Esophagus squamous epithelium (tissue), 5 donors: ENCODE measurements at regions not wholly inside any gene's neighbourhood (a gene's known extent, or its start where the extent isn't known, plus 50 kb on each side); places are given as distances from the start of the nearest gene placed in this dataset.

Experiments used
- DNase-seq: peaks from one replicate; lab custom pipeline; 2025; lab: John Stamatoyannopoulos, UW
- H3K27ac ChIP-seq, 4 donors: fragments of 200-600 bp; sonication (generic); one replicate each; pipeline ENCODE4 v1.5.1; 2016 to 2019; ENCODE audit warnings: mild to moderate bottlenecking in 1 of 4
- H3K27me3 ChIP-seq, 4 donors: fragments of 200-600 bp; sonication (generic); 1 replicate in 3 of 4; 2 replicates in 1 of 4; pipeline versions ENCODE4 v1.5.1 to v1.6.0; 2017 to 2021; ENCODE audit warnings: antibody characterized with exemption in 1 of 4
- H3K36me3 ChIP-seq, 3 donors: fragments of 200-600 bp; sonication (generic); one replicate each; pipeline ENCODE4 v1.5.1; 2016 to 2019
- H3K4me1 ChIP-seq, 3 donors: fragments of 200-600 bp; sonication (generic); one replicate each; pipeline ENCODE4 v1.5.1; 2017 to 2019
- H3K4me3 ChIP-seq, 4 donors: fragments of 200-600 bp; sonication (generic); 1 replicate in 3 of 4; 2 replicates in 1 of 4; pipeline ENCODE4 v1.5.1; 2016 to 2019; ENCODE audit warnings: mild to moderate bottlenecking in 2 of 4, moderate library complexity in 1 of 4
- H3K9me3 ChIP-seq, 3 donors: fragments of 200-600 bp; sonication (generic); one replicate each; pipeline ENCODE4 v1.5.1; 2016 to 2019
- CTCF ChIP-seq, 6 experiments: fragments of 450-650 bp in 4 of 6; fragments of 200-600 bp in 2 of 6; sonication (generic) in 2 of 6; IDR thresholded peaks; one replicate each; pipeline ENCODE4 v1.5.1; 2016 to 2019; ENCODE audit warnings: antibody characterized with exemption in 6 of 6, mild to moderate bottlenecking in 4 of 6, moderate library complexity in 4 of 6
- POLR2A ChIP-seq, 4 donors: fragments of 450-650 bp; IDR thresholded peaks; one replicate each; pipeline ENCODE4 v1.6.1; 2017; ENCODE audit warnings: antibody characterized with exemption in 4 of 4, mild to moderate bottlenecking in 4 of 4, moderate library complexity in 3 of 4
- WGBS, 2 donors: methylation state at CpG; one replicate each; pipeline ENCODE4 v1.1.5; 2018; 5-methylcytosine and 5-hydroxymethylcytosine counted together
- intact Hi-C: fragments of 100-400 bp; cut with DNase I; formaldehyde crosslinking; loops from one replicate; pipeline ENCODE4 v1.15.0; 2022
- donor health status: DM: yes; HTN: yes; CAD: no.

GRCh38 chr1:163826500-163826899 is 504.7 kb downstream of the NUF2 start:
- H3K9me3 ChIP-seq = no peaks in the 10 kb centered on the region
- no peak overlapping the region for H3K4me3 ChIP-seq
- intact Hi-C loops = no loop called here
- 87 to 88% methylated on average over 3 of the region's 3 CpGs for WGBS, 2 donors
- H3K27me3 ChIP-seq = no peaks in the 10 kb centered on the region
- H3K36me3 ChIP-seq = no peaks in the 10 kb centered on the region
- DNase-seq = no peak
- no peak overlapping the region for H3K27ac ChIP-seq
- no peak for TF ChIP-seq POLR2A (IDR thresholded peaks at IDR 0.05)
- no peak for TF ChIP-seq CTCF (IDR thresholded peaks at IDR 0.05)
- no peaks in the 10 kb centered on the region for H3K4me1 ChIP-seq

GRCh38 chr1:163834778-163835177 is 513.0 kb downstream of the NUF2 start:
- no peak for DNase-seq
- WGBS, 2 donors = 83 to 97% methylated on average over 2 of the region's 2 CpGs
- TF ChIP-seq POLR2A (IDR thresholded peaks at IDR 0.05) = no peak
- TF ChIP-seq CTCF (IDR thresholded peaks at IDR 0.05) = no peak
- Histone ChIP-seq H3K27me3 (no peaks in the 10 kb centered on the region), H3K4me1 (no peaks in the 10 kb centered on the region), H3K9me3 (no peaks in the 10 kb centered on the region), H3K36me3 (no peaks in the 10 kb centered on the region), H3K4me3 (no peak overlapping the region), H3K27ac (no peak overlapping the region)
- intact Hi-C loops = no loop called here

- Histone ChIP-seq H3K9me3 (no peaks in the 10 kb centered on the region), H3K27ac (no peak overlapping the region), H3K27me3 (no peaks in the 10 kb centered on the region), H3K4me3 (no peak overlapping the region), H3K4me1 (no peaks in the 10 kb centered on the region), H3K36me3 (no peaks in the 10 kb centered on the region)
- 50 to 70% methylated on average over 1 of the region's 1 CpG for WGBS, 2 donors
- intact Hi-C loops = no loop called here
- TF ChIP-seq CTCF (IDR thresholded peaks at IDR 0.05) (no peak), POLR2A (IDR thresholded peaks at IDR 0.05) (no peak)
- no peak for DNase-seq
These were observed 514.7 kb downstream of the NUF2 start for GRCh38 chr1:163836481-163836880.

DNA sequence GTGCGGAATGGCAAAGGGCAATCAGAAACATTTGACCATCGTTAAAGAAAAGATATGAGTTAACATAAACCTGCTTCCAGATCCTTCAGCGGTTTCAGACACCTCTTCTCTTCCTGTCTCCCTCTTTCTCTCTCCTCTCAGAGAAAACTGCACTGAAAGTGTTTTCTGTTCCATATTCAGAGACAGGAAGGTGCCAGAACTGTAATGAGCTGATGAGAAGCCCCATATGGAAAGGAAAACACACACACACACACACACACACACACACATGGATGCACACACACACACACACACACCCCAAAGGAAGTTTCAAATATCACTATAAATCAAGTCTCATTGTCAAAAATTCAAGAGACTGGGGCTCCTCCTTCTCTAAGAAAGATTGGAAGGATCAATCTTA is 515.5 kb downstream of the NUF2 start:
- no peak overlapping the region for H3K4me3 ChIP-seq
- H3K27me3 ChIP-seq = no peaks in the 10 kb centered on the region
- DNase-seq = no peak
- 71 to 77% methylated on average over 3 of the region's 3 CpGs for WGBS, 2 donors
- H3K4me1 ChIP-seq = no peaks in the 10 kb centered on the region
- intact Hi-C loops = no loop called here
- no peak overlapping the region for H3K27ac ChIP-seq
- TF ChIP-seq POLR2A (IDR thresholded peaks at IDR 0.05) (no peak), CTCF (IDR thresholded peaks at IDR 0.05) (no peak)
- H3K36me3 ChIP-seq = no peaks in the 10 kb centered on the region
- no peaks in the 10 kb centered on the region for H3K9me3 ChIP-seq

DNA sequence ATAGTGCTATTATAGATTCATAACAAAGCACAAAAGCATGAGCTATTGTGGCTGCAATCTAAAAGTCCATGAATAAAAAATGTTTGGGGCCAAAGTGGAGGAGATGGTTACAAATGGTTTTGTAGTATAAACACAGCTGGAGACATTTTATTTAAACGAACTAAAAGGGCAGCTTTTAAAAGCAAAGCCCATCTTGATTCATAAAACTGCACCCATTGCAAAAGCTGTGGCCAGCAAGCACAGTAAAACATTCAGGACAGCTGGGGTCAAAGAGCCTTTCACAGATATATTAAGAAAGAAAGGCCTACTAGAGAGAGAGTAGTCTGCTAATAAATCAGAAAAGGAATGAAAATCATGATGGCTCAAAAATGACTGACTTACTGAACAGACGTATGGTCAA is 520.8 kb downstream of the NUF2 start:
- no peaks in the 10 kb centered on the region for H3K27me3 ChIP-seq
- H3K9me3 ChIP-seq = no peaks in the 10 kb centered on the region
- TF ChIP-seq CTCF (IDR thresholded peaks at IDR 0.05) (no peak), POLR2A (IDR thresholded peaks at IDR 0.05) (no peak)
- no peak overlapping the region for H3K4me3 ChIP-seq
- no peak overlapping the region for H3K27ac ChIP-seq
- intact Hi-C loops = no loop called here
- no peaks in the 10 kb centered on the region for H3K4me1 ChIP-seq
- no peaks in the 10 kb centered on the region for H3K36me3 ChIP-seq
- DNase-seq = no peak
- WGBS, 2 donors = 59 to 67% methylated on average over 2 of the region's 2 CpGs
